ENCODE measurements at regions not wholly inside any gene's neighbourhood (a gene's known extent, or its start where the extent isn't known, plus 50 kb on each side); places are given as distances from the start of the nearest gene placed in this dataset.

- no peak for ATAC-seq (ENCODE audit: low read depth)
- no peaks in the 10 kb centered on the region for H3K36me3 ChIP-seq (ENCODE audit: low read depth)
- H3K27ac ChIP-seq (ENCODE audit: poor library complexity, severe bottlenecking) = no peak overlapping the region
- H3K4me3 ChIP-seq (ENCODE audit: severe bottlenecking) = no peak overlapping the region
- no peak for TF ChIP-seq CTCF (IDR thresholded peaks at IDR 0.05; ENCODE audit: poor library complexity, severe bottlenecking)
- H3K9me3 ChIP-seq (ENCODE audit: severe bottlenecking) = no peaks in the 10 kb centered on the region
- DNase-seq (ENCODE audit: low spot score) = no peak
- no peaks in the 10 kb centered on the region for H3K27me3 ChIP-seq (ENCODE audit: insufficient read depth, poor library complexity, severe bottlenecking)
- peaks cover 14% of the 10 kb centered on the region for H3K4me1 ChIP-seq (ENCODE audit: insufficient read depth, poor library complexity, severe bottlenecking)
Measured at GRCh38 chr13:105663182-105663581, 872.3 kb downstream of the EFNB2 start.

GRCh38 chr13:105660561-105660960 is 874.9 kb downstream of the EFNB2 start:
- no peaks in the 10 kb centered on the region for H3K9me3 ChIP-seq (ENCODE audit: severe bottlenecking)
- no peak for DNase-seq (ENCODE audit: low spot score)
- no peak overlapping the region for H3K27ac ChIP-seq (ENCODE audit: poor library complexity, severe bottlenecking)
- TF ChIP-seq CTCF (IDR thresholded peaks at IDR 0.05; ENCODE audit: poor library complexity, severe bottlenecking) = no peak
- H3K4me3 ChIP-seq (ENCODE audit: severe bottlenecking) = no peak overlapping the region
- ATAC-seq (ENCODE audit: low read depth) = no peak
- H3K27me3 ChIP-seq (ENCODE audit: insufficient read depth, poor library complexity, severe bottlenecking) = no peaks in the 10 kb centered on the region
- no peaks in the 10 kb centered on the region for H3K36me3 ChIP-seq (ENCODE audit: low read depth)
- H3K4me1 ChIP-seq (ENCODE audit: insufficient read depth, poor library complexity, severe bottlenecking) = peaks cover 11% of the 10 kb centered on the region

- no peak for ATAC-seq (ENCODE audit: low read depth)
- H3K27ac ChIP-seq (ENCODE audit: poor library complexity, severe bottlenecking) = no peak overlapping the region
- no peak overlapping the region for H3K4me3 ChIP-seq (ENCODE audit: severe bottlenecking)
- no peaks in the 10 kb centered on the region for H3K9me3 ChIP-seq (ENCODE audit: severe bottlenecking)
- no peak for TF ChIP-seq CTCF (IDR thresholded peaks at IDR 0.05; ENCODE audit: poor library complexity, severe bottlenecking)
- H3K27me3 ChIP-seq (ENCODE audit: insufficient read depth, poor library complexity, severe bottlenecking) = no peaks in the 10 kb centered on the region
- peaks cover 10% of the 10 kb centered on the region for H3K4me1 ChIP-seq (ENCODE audit: insufficient read depth, poor library complexity, severe bottlenecking)
- DNase-seq (ENCODE audit: low spot score) = no peak
- H3K36me3 ChIP-seq (ENCODE audit: low read depth) = no peaks in the 10 kb centered on the region
Measured at GRCh38 chr13:105658431-105658830, 877.0 kb downstream of the EFNB2 start.

GRCh38 chr13:105655046-105655445 is 880.4 kb downstream of the EFNB2 start:
- H3K4me1 ChIP-seq (ENCODE audit: insufficient read depth, poor library complexity, severe bottlenecking) = peaks cover 10% of the 10 kb centered on the region
- no peaks in the 10 kb centered on the region for H3K27me3 ChIP-seq (ENCODE audit: insufficient read depth, poor library complexity, severe bottlenecking)
- H3K9me3 ChIP-seq (ENCODE audit: severe bottlenecking) = no peaks in the 10 kb centered on the region
- H3K36me3 ChIP-seq (ENCODE audit: low read depth) = no peaks in the 10 kb centered on the region
- H3K4me3 ChIP-seq (ENCODE audit: severe bottlenecking) = no peak overlapping the region
- ATAC-seq (ENCODE audit: low read depth) = peak; percentile 78
- DNase-seq (ENCODE audit: low spot score) = no peak
- TF ChIP-seq CTCF (IDR thresholded peaks at IDR 0.05; ENCODE audit: poor library complexity, severe bottlenecking) = no peak
- H3K27ac ChIP-seq (ENCODE audit: poor library complexity, severe bottlenecking) = peak overlapping the region; percentile 18

- H3K27ac ChIP-seq (ENCODE audit: poor library complexity, severe bottlenecking) = no peak overlapping the region
- TF ChIP-seq CTCF (IDR thresholded peaks at IDR 0.05; ENCODE audit: poor library complexity, severe bottlenecking) = no peak
- no peak overlapping the region for H3K4me3 ChIP-seq (ENCODE audit: severe bottlenecking)
- no peaks in the 10 kb centered on the region for H3K36me3 ChIP-seq (ENCODE audit: low read depth)
- H3K9me3 ChIP-seq (ENCODE audit: severe bottlenecking) = no peaks in the 10 kb centered on the region
- no peaks in the 10 kb centered on the region for H3K27me3 ChIP-seq (ENCODE audit: insufficient read depth, poor library complexity, severe bottlenecking)
- no peaks in the 10 kb centered on the region for H3K4me1 ChIP-seq (ENCODE audit: insufficient read depth, poor library complexity, severe bottlenecking)
- ATAC-seq (ENCODE audit: low read depth) (no peak), DNase-seq (ENCODE audit: low spot score) (no peak)
Measured at GRCh38 chr13:105643966-105644365, 891.5 kb downstream of the EFNB2 start.

All from RWPE2 (cell line).